Panc1 (cell line): ENCODE measurements at regions not wholly inside any gene's neighbourhood (a gene's known extent, or its start where the extent isn't known, plus 50 kb on each side); places are given as distances from the start of the nearest gene placed in this dataset.

Experiments
- POLR2AphosphoS5 ChIP-seq: IDR thresholded peaks from 2 replicates; pipeline ENCODE4 v1.6.1; 2012; ENCODE audit warnings: mild to moderate bottlenecking, low read depth, low read length, moderate library complexity
- REST ChIP-seq, 2 experiments: IDR thresholded peaks; 2 replicates each; pipeline ENCODE4 v1.6.1; 2011 to 2012; ENCODE audit warnings: low read depth in 2 of 2, control low read depth in 1 of 2, low read length in 1 of 2, mild to moderate bottlenecking in 1 of 2, moderate library complexity in 1 of 2; ENCODE audit not compliant: insufficient read depth in 1 of 2
- SIN3A ChIP-seq: IDR thresholded peaks from 2 replicates; pipeline ENCODE4 v1.6.1; 2012; ENCODE audit warnings: low read depth, mild to moderate bottlenecking, low read length, moderate library complexity, borderline replicate concordance; ENCODE audit not compliant: insufficient read depth
- TCF7L2 ChIP-seq: IDR thresholded peaks from 2 replicates; pipeline ENCODE4 v1.6.1; 2011; ENCODE audit warnings: mild to moderate bottlenecking, low read depth, low read length, inconsistent platforms
- TF ChIP-seq, protein P1 (sequence below): fragments of 450-650 bp; IDR thresholded peaks from 2 replicates; pipeline ENCODE4 v1.5.1; 2017; ENCODE audit warnings: mild to moderate bottlenecking

DNA sequence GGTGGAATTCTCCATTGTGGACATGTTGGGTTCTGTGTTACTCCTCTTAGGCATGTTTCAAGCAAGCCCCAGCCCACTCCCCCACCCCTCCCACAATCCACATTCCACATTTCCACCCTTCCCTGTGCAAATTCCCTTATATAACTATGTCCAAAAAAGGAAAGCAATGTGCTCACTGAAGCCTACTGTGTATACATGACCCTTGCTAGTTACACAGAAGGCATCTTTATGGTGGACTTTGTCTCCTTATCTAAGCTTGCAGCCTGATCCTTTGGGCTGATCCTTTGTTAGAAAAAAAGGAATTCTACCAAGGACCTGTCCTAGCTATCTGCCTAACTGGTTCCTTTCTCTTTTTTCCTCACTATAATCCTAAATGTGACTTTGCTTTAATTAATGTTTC is 796.8 kb downstream of the NLGN4X start:
- TF ChIP-seq, protein P1, sequence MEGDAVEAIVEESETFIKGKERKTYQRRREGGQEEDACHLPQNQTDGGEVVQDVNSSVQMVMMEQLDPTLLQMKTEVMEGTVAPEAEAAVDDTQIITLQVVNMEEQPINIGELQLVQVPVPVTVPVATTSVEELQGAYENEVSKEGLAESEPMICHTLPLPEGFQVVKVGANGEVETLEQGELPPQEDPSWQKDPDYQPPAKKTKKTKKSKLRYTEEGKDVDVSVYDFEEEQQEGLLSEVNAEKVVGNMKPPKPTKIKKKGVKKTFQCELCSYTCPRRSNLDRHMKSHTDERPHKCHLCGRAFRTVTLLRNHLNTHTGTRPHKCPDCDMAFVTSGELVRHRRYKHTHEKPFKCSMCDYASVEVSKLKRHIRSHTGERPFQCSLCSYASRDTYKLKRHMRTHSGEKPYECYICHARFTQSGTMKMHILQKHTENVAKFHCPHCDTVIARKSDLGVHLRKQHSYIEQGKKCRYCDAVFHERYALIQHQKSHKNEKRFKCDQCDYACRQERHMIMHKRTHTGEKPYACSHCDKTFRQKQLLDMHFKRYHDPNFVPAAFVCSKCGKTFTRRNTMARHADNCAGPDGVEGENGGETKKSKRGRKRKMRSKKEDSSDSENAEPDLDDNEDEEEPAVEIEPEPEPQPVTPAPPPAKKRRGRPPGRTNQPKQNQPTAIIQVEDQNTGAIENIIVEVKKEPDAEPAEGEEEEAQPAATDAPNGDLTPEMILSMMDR: no peak
- TF ChIP-seq SIN3A (no peak), REST (IDR thresholded peaks at IDR 0.05; ENCODE audit: insufficient read depth in 1 of 2, low read depth in 2 of 2, low read length in 1 of 2) (no peak), POLR2AphosphoS5 (no peak), TCF7L2 (no peak)
